ENCODE measurements at regions not wholly inside any gene's neighbourhood (a gene's known extent, or its start where the extent isn't known, plus 50 kb on each side); places are given as distances from the start of the nearest gene placed in this dataset.
"Not testable (repeated sequence)": the region's sequence is repeated elsewhere in the genome, so short reads cannot be mapped to it uniquely, and the experiment has no call there.

- no peak for DNase-seq (ENCODE audit: low spot score)
Observed at GRCh38 chr11:87536565-87536964, 498.8 kb downstream of the TMEM135 start.

GRCh38 chr11:87536016-87536415 is 498.3 kb downstream of the TMEM135 start:
- no peak for DNase-seq (ENCODE audit: low spot score)

DNA sequence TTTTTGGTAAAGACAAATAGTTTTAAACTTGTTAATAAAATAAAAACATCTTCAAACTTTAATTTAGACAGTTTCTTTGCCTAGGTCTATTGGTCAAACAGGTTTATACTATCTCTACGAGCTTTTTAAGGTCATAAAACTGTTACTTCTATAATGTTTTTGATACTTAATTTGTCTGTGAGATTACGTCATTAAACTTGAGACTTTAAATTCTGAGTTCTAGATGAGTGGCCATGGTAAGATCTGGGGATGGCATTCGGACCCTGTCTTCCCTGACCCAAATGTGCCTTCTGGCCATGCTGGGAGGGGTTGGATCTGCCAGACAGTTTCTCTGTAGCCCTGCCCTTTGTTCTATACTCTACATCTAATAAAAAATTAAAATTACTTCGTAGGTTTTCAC is 497.8 kb downstream of the TMEM135 start:
- DNase-seq (ENCODE audit: low spot score) = no peak

DNA sequence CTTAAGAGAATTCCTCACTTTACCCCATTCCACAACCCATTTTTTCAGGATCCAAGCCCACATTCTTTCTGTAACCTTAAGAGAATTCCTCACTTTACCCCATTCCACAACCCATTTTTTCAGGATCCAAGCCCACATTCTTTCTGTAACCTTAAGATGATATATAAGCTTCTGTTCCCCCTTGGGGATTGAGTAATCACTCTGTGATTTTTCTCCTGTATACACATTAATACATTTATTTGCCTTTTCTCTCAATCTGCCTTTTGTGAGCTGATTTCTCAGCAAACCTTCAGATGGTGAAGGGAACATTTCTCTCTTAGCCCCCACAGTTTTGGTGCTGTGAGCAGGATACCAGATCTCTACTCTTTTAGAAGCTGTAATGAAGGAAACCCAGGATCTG is 494.1 kb downstream of the TMEM135 start:
- DNase-seq (ENCODE audit: low spot score) = not testable (repeated sequence)

- no peak for DNase-seq (ENCODE audit: low spot score)
Observed at GRCh38 chr11:87529486-87529885, 491.8 kb downstream of the TMEM135 start.

GRCh38 chr11:87528752-87529151 is 491.0 kb downstream of the TMEM135 start:
- DNase-seq (ENCODE audit: low spot score) = no peak

DNA sequence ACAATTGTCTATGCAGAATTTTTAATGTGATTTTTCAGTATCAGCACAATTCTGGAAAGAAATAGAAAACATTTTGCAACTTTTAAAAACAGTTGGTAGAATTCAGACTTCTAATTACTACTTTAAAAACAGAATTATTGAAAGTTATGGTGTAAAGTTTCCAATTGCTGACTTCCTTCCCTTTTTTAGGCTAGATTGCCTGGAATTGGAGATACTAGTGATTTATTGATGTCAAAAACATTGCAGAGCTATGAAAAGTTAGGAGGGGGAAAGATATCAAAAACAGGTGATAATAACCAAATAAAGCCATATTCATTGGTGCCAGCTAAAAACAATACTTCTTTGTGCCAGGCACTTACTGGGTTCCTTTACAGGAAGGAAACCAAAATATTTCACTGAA is 485.5 kb downstream of the TMEM135 start:
- DNase-seq (ENCODE audit: low spot score) = no peak

GRCh38 chr11:87518266-87518665 is 480.5 kb downstream of the TMEM135 start:
- no peak for DNase-seq (ENCODE audit: low spot score)

- no peak for DNase-seq (ENCODE audit: low spot score)
Observed at GRCh38 chr11:87517351-87517750, 479.6 kb downstream of the TMEM135 start.

DNA sequence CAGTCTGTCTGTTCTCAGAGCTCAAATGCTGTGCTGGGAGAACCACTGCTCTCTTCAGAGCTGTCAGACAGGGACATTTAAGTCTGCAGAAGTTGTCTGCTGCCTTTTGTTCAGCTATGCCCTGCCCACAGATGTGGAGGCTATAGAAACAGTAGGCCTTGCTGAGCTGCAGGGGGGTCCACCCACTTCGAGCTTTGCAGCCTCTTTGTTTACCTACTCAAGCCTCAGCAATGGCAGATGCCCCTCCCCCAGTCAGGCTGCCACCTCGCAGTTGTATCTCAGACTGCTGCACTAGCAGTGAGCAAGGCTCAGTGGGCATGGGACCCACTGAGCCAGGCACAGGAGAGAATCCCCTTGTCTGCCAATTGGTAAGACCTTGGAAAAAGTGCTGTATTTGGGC is 470.0 kb downstream of the TMEM135 start:
- peak; percentile 53 for DNase-seq (ENCODE audit: low spot score)

- DNase-seq (ENCODE audit: low spot score) = not testable (repeated sequence)
Observed at GRCh38 chr11:87506946-87507345, 469.2 kb downstream of the TMEM135 start.

GRCh38 chr11:87501388-87501787 is 463.7 kb downstream of the TMEM135 start:
- no peak for DNase-seq (ENCODE audit: low spot score)

DNA sequence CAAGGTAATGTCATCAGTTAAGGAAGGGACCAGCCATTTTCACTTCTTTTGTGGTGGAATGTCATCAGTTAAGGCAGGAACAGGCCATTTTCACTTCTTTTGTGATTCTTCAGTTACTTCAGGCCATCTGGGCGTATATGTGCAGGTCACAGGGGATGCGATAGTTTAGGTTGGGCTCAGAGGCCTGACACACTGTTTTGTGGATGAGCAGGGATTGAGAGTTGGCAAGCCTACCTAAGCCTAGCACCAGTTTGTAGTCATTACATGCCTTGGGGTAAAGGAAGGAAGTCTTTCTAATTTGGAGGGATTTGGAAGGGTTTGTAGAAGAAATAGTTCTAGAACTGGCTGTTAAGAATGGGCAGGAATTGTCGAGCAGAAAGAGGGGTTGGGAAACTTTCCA is 457.2 kb downstream of the TMEM135 start:
- DNase-seq (ENCODE audit: low spot score) = not testable (repeated sequence)

- not testable (repeated sequence) for DNase-seq (ENCODE audit: low spot score)
Observed at GRCh38 chr11:87494026-87494425, 456.3 kb downstream of the TMEM135 start.

DNA sequence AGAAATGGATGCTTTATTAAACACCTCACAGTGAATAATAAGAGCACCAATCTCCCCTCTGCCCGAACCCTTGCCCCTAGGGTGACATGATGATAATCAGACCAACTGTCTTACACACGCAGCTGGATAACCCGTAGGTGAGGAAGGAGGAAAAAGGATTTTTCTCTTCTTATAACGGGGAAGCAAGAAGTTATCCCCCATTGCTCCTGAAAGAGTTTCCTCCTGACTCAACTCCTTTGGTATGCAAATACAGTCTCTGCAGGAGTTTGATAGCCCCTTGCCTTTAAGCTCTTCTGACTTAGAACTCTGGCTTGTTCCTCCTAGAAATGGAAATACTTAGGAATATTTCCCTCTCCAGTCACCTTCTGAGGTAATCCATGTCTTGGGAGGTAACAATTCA is 455.8 kb downstream of the TMEM135 start:
- no peak for DNase-seq (ENCODE audit: low spot score)

GRCh38 chr11:87491381-87491780 is 453.6 kb downstream of the TMEM135 start:
- DNase-seq (ENCODE audit: low spot score) = no peak

DNA sequence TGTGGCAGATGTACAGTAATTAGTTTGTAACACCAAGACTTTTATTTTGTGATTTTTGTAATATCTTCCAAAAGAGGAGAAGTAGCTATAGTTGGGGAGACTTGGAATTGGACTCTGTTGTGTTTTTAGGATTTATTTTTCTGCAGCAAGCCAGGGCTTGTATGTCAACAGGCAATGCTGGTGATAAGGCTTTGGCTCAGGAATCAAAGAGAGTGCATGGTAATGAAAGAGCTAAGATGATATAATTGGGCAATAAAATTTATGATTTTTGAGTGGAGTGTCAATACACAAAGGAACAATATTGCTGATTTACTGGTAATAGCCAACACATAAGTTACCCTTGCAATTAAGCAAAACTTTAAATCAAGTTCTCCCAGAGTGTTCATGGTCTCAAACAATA is 452.9 kb downstream of the TMEM135 start:
- DNase-seq (ENCODE audit: low spot score) = no peak

- no peak for DNase-seq (ENCODE audit: low spot score)
Observed at GRCh38 chr11:87484566-87484965, 446.8 kb downstream of the TMEM135 start.

DNA sequence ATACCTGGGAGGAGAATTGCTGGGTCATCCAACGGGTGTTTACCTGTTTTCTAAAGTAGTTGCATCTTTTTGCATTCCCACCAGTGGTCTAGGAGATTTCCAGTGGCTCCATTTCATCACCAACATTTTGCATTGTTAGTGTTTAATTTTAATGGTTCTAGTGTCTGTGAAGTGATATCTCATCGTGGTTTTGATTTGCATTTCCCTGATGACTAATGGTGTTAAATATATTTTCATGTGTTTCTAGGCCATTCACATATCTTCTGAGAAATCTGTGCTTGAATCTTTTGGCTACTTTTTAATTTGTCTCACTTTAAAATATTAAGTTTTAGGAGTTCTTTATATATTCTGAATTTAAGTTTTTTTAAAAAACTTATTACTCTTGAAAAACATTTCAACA is 439.6 kb downstream of the TMEM135 start:
- no peak for DNase-seq (ENCODE audit: low spot score)

GRCh38 chr11:87473174-87473573 is 435.4 kb downstream of the TMEM135 start:
- no peak for DNase-seq (ENCODE audit: low spot score)

DNA sequence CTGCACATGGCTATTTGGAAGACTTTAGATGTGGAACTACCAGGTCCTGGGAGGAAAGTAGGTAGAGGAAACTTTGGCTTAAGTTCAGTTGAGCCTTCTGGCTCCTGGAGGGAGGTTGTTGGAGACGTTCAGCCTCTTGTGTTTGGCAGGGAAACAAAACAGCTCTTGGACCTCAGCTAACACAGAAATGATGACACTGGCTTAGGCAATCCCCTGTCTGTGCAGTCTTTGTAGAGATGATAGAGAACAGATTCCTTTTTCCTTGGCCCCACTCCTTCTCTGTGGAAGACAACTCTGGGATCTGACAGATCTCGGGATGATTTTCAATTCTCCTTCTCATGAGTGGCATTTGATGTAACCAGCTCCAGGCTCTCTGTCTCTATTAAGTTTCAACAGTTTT is 428.5 kb downstream of the TMEM135 start:
- no peak for DNase-seq (ENCODE audit: low spot score)

- no peak for DNase-seq (ENCODE audit: low spot score)
Observed at GRCh38 chr11:87465716-87466115, 428.0 kb downstream of the TMEM135 start.

- DNase-seq (ENCODE audit: low spot score) = no peak
Observed at GRCh38 chr11:87463486-87464102, 425.9 kb downstream of the TMEM135 start.

DNA sequence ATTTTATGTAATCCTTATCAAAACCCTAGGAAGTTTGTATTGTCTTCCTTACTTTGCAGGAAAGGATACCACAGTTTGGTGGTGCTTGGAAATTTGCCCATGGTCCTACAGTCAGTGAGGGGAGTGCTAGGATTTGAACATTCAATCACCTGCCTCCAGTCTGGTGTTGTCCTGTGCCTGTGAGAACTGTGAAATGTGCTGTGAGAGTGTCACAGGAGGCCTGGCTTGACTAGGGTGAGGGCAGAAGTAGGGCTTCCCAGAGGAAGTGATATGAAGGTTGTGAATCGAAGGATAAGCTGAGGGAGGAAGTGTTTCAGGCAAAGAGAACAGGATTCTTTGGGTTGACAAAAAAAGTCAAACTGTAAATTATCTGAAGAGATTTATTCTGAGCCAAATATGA is 424.4 kb downstream of the TMEM135 start:
- no peak for DNase-seq (ENCODE audit: low spot score)
